HepG2 (cell line): ENCODE measurements at regions not wholly inside any gene's neighbourhood (a gene's known extent, or its start where the extent isn't known, plus 50 kb on each side); places are given as distances from the start of the nearest gene placed in this dataset.

Source experiments
- ATAC-seq: fragments of 200-7000 bp; cut with Tn5 transposase; 3 replicates; pipeline ENCODE4 v1.9.1; 2020; ENCODE audit warnings: mild to moderate bottlenecking, moderate library complexity
- BruUV-seq: library from RNA; stranded (reverse); fragments of 400-500 nt; replicated peaks from 2 replicates; lab custom pipeline; 2021; lab: Mats Ljungman, UMichigan
- CTCF ChIA-PET: fragments of 300-600 bp; formaldehyde crosslinking; extraction: SDS; loops from one replicate; lab custom pipeline; 2021; ENCODE audit warnings: low total read pairs, inconsistent platforms, low intra/inter-chr PET ratio; lab: Yijun Ruan, JAX
- POLR2A ChIA-PET: fragments of 350-600 bp; sonication (Branson Sonifier 250); formaldehyde crosslinking; loops from one replicate; lab custom pipeline; 2020; ENCODE audit warnings: antibody characterized with exemption, inconsistent platforms; lab: Yijun Ruan, JAX
- DNase-seq: peaks from one replicate; pipeline ENCODE4 v3.0.0-alpha.2; 2015; ENCODE audit warnings: low spot score
- FAIRE-seq: peaks from 3 replicates; lab custom pipeline; 2011; peaks lifted over from hg19 to GRCh38; lab: Jason Lieb, UNC
- H2AFZ ChIP-seq: one replicate; pipeline ENCODE4 v1.6.1; 2011; ENCODE audit warnings: low read length, inconsistent platforms
- H3K27ac ChIP-seq: fragments of 300-600 bp; 3 replicates; pipeline ENCODE4 v1.8.0; 2011; ENCODE audit warnings: mixed run types, mild to moderate bottlenecking, mixed read lengths, low read length, inconsistent platforms; ENCODE audit not compliant: insufficient read depth; ENCODE audit errors: extremely low read length
- H3K27me3 ChIP-seq, 2 experiments: fragments of 200-600 bp in 1 of 2; 2 replicates in 1 of 2; 3 replicates in 1 of 2; pipeline versions ENCODE4 v1.6.0 to v1.8.0; 2011; ENCODE audit warnings: low read length in 2 of 2, mild to moderate bottlenecking in 2 of 2, moderate library complexity in 2 of 2, inconsistent platforms in 1 of 2; ENCODE audit not compliant: insufficient read depth in 2 of 2, control insufficient read depth in 1 of 2
- H3K36me3 ChIP-seq, 2 experiments: fragments of 200-600 bp in 1 of 2; replicated peaks in 1 of 2; 2 replicates in 1 of 2; 3 replicates in 1 of 2; pipeline versions ENCODE4 v1.5.1 to v1.8.0; 2011; ENCODE audit warnings: low read length in 2 of 2, inconsistent platforms in 1 of 2; ENCODE audit not compliant: insufficient read depth in 2 of 2, control insufficient read depth in 1 of 2
- H3K4me1 ChIP-seq: 2 replicates; pipeline ENCODE4 v1.5.1; 2012; ENCODE audit warnings: low read length, inconsistent platforms; ENCODE audit not compliant: insufficient read depth
- H3K4me2 ChIP-seq: 2 replicates; pipeline ENCODE4 v1.6.0; 2011; ENCODE audit warnings: low read depth, low read length, inconsistent platforms
- H3K4me3 ChIP-seq, 3 experiments: fragments of 200-600 bp in 1 of 3; sonication (generic), shearing (Covaris generic) in 1 of 3; replicated peaks in 1 of 3; 2 replicates each; pipeline ENCODE4 v1.5.1; 2011 to 2016; ENCODE audit warnings: low read length in 3 of 3, inconsistent platforms in 2 of 3, low read depth in 2 of 3, mild to moderate bottlenecking in 2 of 3, control low read depth in 1 of 3, mixed read lengths in 1 of 3; ENCODE audit not compliant: insufficient read depth in 1 of 3
- H3K79me2 ChIP-seq: one replicate; pipeline ENCODE4 v1.6.1; 2011; ENCODE audit warnings: low read length, inconsistent platforms; ENCODE audit not compliant: insufficient read depth
- H3K9ac ChIP-seq: 2 replicates; pipeline ENCODE4 v1.6.0; 2011; ENCODE audit warnings: mild to moderate bottlenecking, low read depth, low read length, inconsistent platforms; ENCODE audit not compliant: insufficient read depth
- H3K9me3 ChIP-seq: 2 replicates; pipeline ENCODE4 v1.5.1; 2012; ENCODE audit warnings: mild to moderate bottlenecking, low read length
- H4K20me1 ChIP-seq: 2 replicates; pipeline ENCODE4 v1.6.0; 2011; ENCODE audit warnings: inconsistent platforms, mild to moderate bottlenecking, low read length, moderate library complexity; ENCODE audit not compliant: insufficient read depth
- ELF4 ChIP-seq: sonication (generic); formaldehyde crosslinking; IDR thresholded peaks from 2 replicates; pipeline ENCODE4 v1.5.0; 2020; ENCODE audit warnings: missing genetic modification reagents, mild to moderate bottlenecking, moderate library complexity, borderline replicate concordance
- ERF ChIP-seq: IDR thresholded peaks from 2 replicates; pipeline ENCODE4 v1.6.1; 2018; ENCODE audit warnings: missing biosample characterization, missing genetic modification reagents
- HNF4A ChIP-seq: sonication (generic); formaldehyde crosslinking; IDR thresholded peaks from 2 replicates; pipeline ENCODE4 v1.4.0; 2020; ENCODE audit warnings: missing genetic modification reagents
- JUN ChIP-seq: sonication (generic); formaldehyde crosslinking; IDR thresholded peaks from 2 replicates; pipeline ENCODE4 v1.4.0; 2020; ENCODE audit warnings: mild to moderate bottlenecking, missing genetic modification reagents
- KDM5B ChIP-seq: sonication (generic); formaldehyde crosslinking; IDR thresholded peaks from 2 replicates; pipeline ENCODE4 v1.4.0; 2020; ENCODE audit warnings: missing genetic modification reagents, mild to moderate bottlenecking, borderline replicate concordance
- SNRNP70 ChIP-seq: fragments of 200-400 bp; formaldehyde crosslinking; IDR thresholded peaks from 2 replicates; pipeline ENCODE4 v1.6.1; 2017; ENCODE audit warnings: mild to moderate bottlenecking, low read depth, low read length, moderate library complexity
- SPEN ChIP-seq: sonication (generic); formaldehyde crosslinking; IDR thresholded peaks from 2 replicates; pipeline ENCODE4 v1.5.1; 2020; ENCODE audit warnings: low read depth, mild to moderate bottlenecking, missing genetic modification reagents
- SRY ChIP-seq: sonication (generic); formaldehyde crosslinking; IDR thresholded peaks from 2 replicates; pipeline ENCODE4 v1.8.0; 2022; ENCODE audit warnings: mild to moderate bottlenecking, missing genetic modification reagents
- ZEB1 ChIP-seq: IDR thresholded peaks from 2 replicates; pipeline ENCODE4 v1.6.1; 2012; ENCODE audit warnings: mild to moderate bottlenecking, low read depth, inconsistent platforms; ENCODE audit not compliant: insufficient replicate concordance
- ZFP41 ChIP-seq: sonication (generic); formaldehyde crosslinking; IDR thresholded peaks from 2 replicates; pipeline ENCODE4 v1.4.0; 2020; ENCODE audit warnings: mild to moderate bottlenecking, missing genetic modification reagents, borderline replicate concordance
- ZNF205 ChIP-seq: IDR thresholded peaks from 2 replicates; pipeline ENCODE4 v1.6.1; 2018; ENCODE audit warnings: missing biosample characterization, missing genetic modification reagents
- ZNF816 ChIP-seq: sonication (generic); formaldehyde crosslinking; IDR thresholded peaks from 2 replicates; pipeline ENCODE4 v1.8.0; 2022; ENCODE audit warnings: missing genetic modification reagents, mild to moderate bottlenecking, borderline replicate concordance
- whole genome bisulfite sequencing: methylation state at CpG from one replicate; pipeline ENCODE4 v1.1.6; 2017; ENCODE audit warnings: low lambda C conversion rate; 5-methylcytosine and 5-hydroxymethylcytosine counted together
- in situ Hi-C: cut with HindIII; loops from 2 replicates; pipeline ENCODE4 v1.10.0; 2017; ENCODE audit warnings: low pct_unique_long_range_greater_than_20kb; ENCODE audit not compliant: extremely low pct_ligation_motif_present
- intact Hi-C: fragments of 100-400 bp; cut with micrococcal nuclease; formaldehyde crosslinking; loops from one replicate; pipeline ENCODE4 v1.10.0; 2022; ENCODE audit not compliant: unreplicated experiment
- TF ChIP-seq, protein P1 (sequence below): sonication (generic); formaldehyde crosslinking; IDR thresholded peaks from 2 replicates; pipeline ENCODE4 v1.4.0; 2020; ENCODE audit warnings: missing genetic modification reagents, borderline replicate concordance
- TF ChIP-seq, protein P2 (sequence below): IDR thresholded peaks from 2 replicates; pipeline ENCODE4 v1.6.1; 2016; ENCODE audit warnings: low read depth, borderline replicate concordance
- TF ChIP-seq, protein P3 (sequence below): sonication (generic); formaldehyde crosslinking; IDR thresholded peaks from 2 replicates; pipeline ENCODE4 v1.8.0; 2022; ENCODE audit warnings: missing genetic modification reagents, low read depth, mild to moderate bottlenecking, borderline replicate concordance
- TF ChIP-seq, protein P4 (sequence below): IDR thresholded peaks from 2 replicates; pipeline ENCODE4 v1.6.1; 2016; ENCODE audit warnings: mild to moderate bottlenecking
- TF ChIP-seq, protein P5 (sequence below): sonication (generic); formaldehyde crosslinking; IDR thresholded peaks from 2 replicates; pipeline ENCODE4 v1.4.0; 2020; ENCODE audit warnings: missing genetic modification reagents

DNA sequence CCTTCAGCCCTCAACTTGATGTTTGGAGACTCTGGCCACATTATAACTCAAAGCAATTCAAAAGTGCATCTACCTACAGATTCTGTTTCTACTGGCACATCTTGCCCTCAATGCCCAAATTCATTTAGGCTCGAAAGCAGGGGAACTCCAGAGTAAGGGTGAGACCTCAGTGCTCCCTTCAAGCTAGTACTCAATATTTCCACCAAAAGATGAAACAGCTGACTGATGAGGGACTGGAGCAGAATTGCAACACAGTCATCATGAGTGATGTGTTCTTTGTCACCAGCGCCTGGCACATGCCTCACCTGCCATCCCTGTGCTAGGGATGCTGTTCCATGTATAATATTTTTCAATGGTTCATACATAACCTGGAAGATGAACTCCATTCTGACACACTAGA lies 247.3 kb downstream of the DSEL start (continued):
- TF ChIP-seq, protein P1, sequence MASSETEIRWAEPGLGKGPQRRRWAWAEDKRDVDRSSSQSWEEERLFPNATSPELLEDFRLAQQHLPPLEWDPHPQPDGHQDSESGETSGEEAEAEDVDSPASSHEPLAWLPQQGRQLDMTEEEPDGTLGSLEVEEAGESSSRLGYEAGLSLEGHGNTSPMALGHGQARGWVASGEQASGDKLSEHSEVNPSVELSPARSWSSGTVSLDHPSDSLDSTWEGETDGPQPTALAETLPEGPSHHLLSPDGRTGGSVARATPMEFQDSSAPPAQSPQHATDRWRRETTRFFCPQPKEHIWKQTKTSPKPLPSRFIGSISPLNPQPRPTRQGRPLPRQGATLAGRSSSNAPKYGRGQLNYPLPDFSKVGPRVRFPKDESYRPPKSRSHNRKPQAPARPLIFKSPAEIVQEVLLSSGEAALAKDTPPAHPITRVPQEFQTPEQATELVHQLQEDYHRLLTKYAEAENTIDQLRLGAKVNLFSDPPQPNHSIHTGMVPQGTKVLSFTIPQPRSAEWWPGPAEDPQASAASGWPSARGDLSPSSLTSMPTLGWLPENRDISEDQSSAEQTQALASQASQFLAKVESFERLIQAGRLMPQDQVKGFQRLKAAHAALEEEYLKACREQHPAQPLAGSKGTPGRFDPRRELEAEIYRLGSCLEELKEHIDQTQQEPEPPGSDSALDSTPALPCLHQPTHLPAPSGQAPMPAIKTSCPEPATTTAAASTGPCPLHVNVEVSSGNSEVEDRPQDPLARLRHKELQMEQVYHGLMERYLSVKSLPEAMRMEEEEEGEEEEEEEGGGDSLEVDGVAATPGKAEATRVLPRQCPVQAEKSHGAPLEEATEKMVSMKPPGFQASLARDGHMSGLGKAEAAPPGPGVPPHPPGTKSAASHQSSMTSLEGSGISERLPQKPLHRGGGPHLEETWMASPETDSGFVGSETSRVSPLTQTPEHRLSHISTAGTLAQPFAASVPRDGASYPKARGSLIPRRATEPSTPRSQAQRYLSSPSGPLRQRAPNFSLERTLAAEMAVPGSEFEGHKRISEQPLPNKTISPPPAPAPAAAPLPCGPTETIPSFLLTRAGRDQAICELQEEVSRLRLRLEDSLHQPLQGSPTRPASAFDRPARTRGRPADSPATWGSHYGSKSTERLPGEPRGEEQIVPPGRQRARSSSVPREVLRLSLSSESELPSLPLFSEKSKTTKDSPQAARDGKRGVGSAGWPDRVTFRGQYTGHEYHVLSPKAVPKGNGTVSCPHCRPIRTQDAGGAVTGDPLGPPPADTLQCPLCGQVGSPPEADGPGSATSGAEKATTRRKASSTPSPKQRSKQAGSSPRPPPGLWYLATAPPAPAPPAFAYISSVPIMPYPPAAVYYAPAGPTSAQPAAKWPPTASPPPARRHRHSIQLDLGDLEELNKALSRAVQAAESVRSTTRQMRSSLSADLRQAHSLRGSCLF: no peak
- TF ChIP-seq ZFP41 (CRISPR knock-in tag) (no peak), SPEN (no peak), ELF4 (CRISPR knock-in tag) (no peak), ZEB1 (no peak), ZNF205 (CRISPR knock-in tag) (no peak)
- TF ChIP-seq, protein P2, sequence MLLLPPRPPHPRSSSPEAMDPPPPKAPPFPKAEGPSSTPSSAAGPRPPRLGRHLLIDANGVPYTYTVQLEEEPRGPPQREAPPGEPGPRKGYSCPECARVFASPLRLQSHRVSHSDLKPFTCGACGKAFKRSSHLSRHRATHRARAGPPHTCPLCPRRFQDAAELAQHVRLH (CRISPR knock-in tag): no peak

DNA sequence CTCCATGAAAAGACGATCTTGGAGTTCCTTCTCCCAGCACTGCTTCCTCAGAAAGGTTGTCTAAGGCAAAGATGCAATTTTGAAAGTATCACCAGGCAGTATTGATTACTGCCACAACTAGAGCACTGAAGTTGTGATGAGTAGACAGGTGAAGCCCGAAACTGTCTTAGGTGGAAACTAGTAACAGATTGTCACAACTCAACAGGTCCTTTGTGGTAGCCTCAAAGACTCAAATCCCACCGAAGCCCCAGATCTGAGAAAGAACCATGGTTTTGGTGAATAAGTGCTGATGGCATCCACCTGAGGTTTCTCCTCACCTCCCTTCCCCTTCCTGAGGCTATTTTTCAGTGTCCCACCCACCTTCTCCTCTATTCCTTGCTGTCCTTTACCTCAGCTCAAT lies 248.0 kb downstream of the DSEL start:
- no peak overlapping the region for H3K9ac ChIP-seq
- 0% methylated on average over 2 of the region's 3 CpGs for WGBS
- CTCF ChIA-PET: no interaction called here
- in situ Hi-C loops (no loop called here), intact Hi-C loops (no loop called here)
- POLR2A ChIA-PET: no interaction called here
- no peak for ATAC-seq
- H4K20me1 ChIP-seq: no peaks in the 10 kb centered on the region
- H3K36me3 ChIP-seq: no peaks in the 10 kb centered on the region
- no peak overlapping the region for H3K4me3 ChIP-seq
- no peak overlapping the region for H2AFZ ChIP-seq
- no peaks in the 10 kb centered on the region for H3K4me1 ChIP-seq
- no peak for DNase-seq
- no peaks in the 10 kb centered on the region for H3K79me2 ChIP-seq
- H3K9me3 ChIP-seq: no peaks in the 10 kb centered on the region
- BruUV-seq: no TSS peak
- FAIRE-seq: no peak
- no peak overlapping the region for H3K27ac ChIP-seq
- no peak overlapping the region for H3K4me2 ChIP-seq
- no peaks in the 10 kb centered on the region for H3K27me3 ChIP-seq
- TF ChIP-seq SRY: no peak
- no peak for TF ChIP-seq ERF (CRISPR knock-in tag)
- TF ChIP-seq, protein P3, sequence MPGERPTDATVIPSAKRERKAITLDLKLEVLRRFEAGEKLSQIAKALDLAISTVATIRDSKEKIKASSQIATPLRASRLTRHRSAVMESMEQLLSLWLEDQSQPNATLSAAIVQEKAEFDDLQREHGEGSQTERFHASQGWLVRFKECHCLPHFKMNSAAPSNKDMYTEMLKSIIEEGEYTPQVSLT (CRISPR knock-in tag): no peak
- TF ChIP-seq SNRNP70: no peak
- TF ChIP-seq, protein P4, sequence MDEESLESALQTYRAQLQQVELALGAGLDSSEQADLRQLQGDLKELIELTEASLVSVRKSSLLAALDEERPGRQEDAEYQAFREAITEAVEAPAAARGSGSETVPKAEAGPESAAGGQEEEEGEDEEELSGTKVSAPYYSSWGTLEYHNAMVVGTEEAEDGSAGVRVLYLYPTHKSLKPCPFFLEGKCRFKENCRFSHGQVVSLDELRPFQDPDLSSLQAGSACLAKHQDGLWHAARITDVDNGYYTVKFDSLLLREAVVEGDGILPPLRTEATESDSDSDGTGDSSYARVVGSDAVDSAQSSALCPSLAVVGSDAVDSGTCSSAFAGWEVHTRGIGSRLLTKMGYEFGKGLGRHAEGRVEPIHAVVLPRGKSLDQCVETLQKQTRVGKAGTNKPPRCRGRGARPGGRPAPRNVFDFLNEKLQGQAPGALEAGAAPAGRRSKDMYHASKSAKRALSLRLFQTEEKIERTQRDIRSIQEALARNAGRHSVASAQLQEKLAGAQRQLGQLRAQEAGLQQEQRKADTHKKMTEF (CRISPR knock-in tag): no peak
- no peak for TF ChIP-seq KDM5B
- no peak for TF ChIP-seq JUN (CRISPR knock-in tag)
- no peak for TF ChIP-seq HNF4A
- TF ChIP-seq ZNF816 (CRISPR knock-in tag): no peak
- TF ChIP-seq, protein P5, sequence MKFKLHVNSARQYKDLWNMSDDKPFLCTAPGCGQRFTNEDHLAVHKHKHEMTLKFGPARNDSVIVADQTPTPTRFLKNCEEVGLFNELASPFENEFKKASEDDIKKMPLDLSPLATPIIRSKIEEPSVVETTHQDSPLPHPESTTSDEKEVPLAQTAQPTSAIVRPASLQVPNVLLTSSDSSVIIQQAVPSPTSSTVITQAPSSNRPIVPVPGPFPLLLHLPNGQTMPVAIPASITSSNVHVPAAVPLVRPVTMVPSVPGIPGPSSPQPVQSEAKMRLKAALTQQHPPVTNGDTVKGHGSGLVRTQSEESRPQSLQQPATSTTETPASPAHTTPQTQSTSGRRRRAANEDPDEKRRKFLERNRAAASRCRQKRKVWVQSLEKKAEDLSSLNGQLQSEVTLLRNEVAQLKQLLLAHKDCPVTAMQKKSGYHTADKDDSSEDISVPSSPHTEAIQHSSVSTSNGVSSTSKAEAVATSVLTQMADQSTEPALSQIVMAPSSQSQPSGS (CRISPR knock-in tag): no peak
